ENCODE measurements at regions not wholly inside any gene's neighbourhood (a gene's known extent, or its start where the extent isn't known, plus 50 kb on each side); places are given as distances from the start of the nearest gene placed in this dataset.

GRCh38 chr20:39473536-39473935 is 511.4 kb downstream of the DHX35 start:
- no peak overlapping the region for H3K4me3 Mint-ChIP-seq
- H3K4me1 Mint-ChIP-seq = no peaks in the 10 kb centered on the region
- Histone ChIP-seq H3K4me1 (ENCODE audit: insufficient read depth) (no peaks in the 10 kb centered on the region), H3K79me2 (replicated peaks; ENCODE audit: insufficient read depth) (no peaks in the 10 kb centered on the region), H2AFZ (no peak overlapping the region), H3K9me2 (ENCODE audit: insufficient read depth) (peaks cover 12% of the 10 kb centered on the region), H4K20me1 (replicated peaks; ENCODE audit: insufficient read depth) (no peaks in the 10 kb centered on the region), H3K4me2 (no peak overlapping the region), H3K27ac (ENCODE audit: low read depth) (no peak overlapping the region), H3F3A (replicated peaks; ENCODE audit: low read depth) (no peaks in the 10 kb centered on the region), H3K4me3 (no peak overlapping the region), H3K36me3 (ENCODE audit: insufficient read depth) (no peaks in the 10 kb centered on the region), H3K27me3 (ENCODE audit: insufficient read depth) (no peaks in the 10 kb centered on the region)
- peaks cover 5% of the 10 kb centered on the region; the same call in 1 of the 3 replicates for H3K9me3 Mint-ChIP-seq
- no peaks in the 10 kb centered on the region for H3K36me3 Mint-ChIP-seq (ENCODE audit: low read depth)
- H3K27ac Mint-ChIP-seq = no peak overlapping the region
- no peak for DNase-seq (ENCODE audit: low spot score)
- TF ChIP-seq JUNB (IDR thresholded peaks at IDR 0.05; ENCODE audit: unreplicated experiment) (no peak), STAT1 (IDR thresholded peaks at IDR 0.05; ENCODE audit: unreplicated experiment) (no peak)
- no peak for ATAC-seq
- H3K27me3 Mint-ChIP-seq (ENCODE audit: insufficient read depth, low read depth, poor library complexity) = peaks cover 3% of the 10 kb centered on the region

GRCh38 chr20:39468703-39469102 is 506.6 kb downstream of the DHX35 start:
- Mint-ChIP-seq H3K4me1 (no peaks in the 10 kb centered on the region), H3K27ac (no peak overlapping the region), H3K27me3 (ENCODE audit: insufficient read depth, low read depth, poor library complexity) (no peaks in the 10 kb centered on the region), H3K36me3 (ENCODE audit: low read depth) (no peaks in the 10 kb centered on the region), H3K9me3 (peaks cover 5% of the 10 kb centered on the region; the same call in 1 of the 3 replicates), H3K4me3 (no peak overlapping the region)
- peak; percentile 88 for ATAC-seq
- no peaks in the 10 kb centered on the region for H3K36me3 ChIP-seq (ENCODE audit: insufficient read depth)
- no peaks in the 10 kb centered on the region for H3K4me1 ChIP-seq (ENCODE audit: insufficient read depth)
- TF ChIP-seq EZH2phosphoT487 (IDR thresholded peaks at IDR 0.05; ENCODE audit: unreplicated experiment) = no peak
- TF ChIP-seq ZNF114 (CRISPR knock-in tag; IDR thresholded peaks at IDR 0.05) = no peak
- no peak for TF ChIP-seq ZNF462 (CRISPR knock-in tag; IDR thresholded peaks at IDR 0.05)
- TF ChIP-seq EZH2 (IDR thresholded peaks at IDR 0.05; ENCODE audit: low read depth, unreplicated experiment) = no peak
- no peak for TF ChIP-seq REST (IDR thresholded peaks at IDR 0.05; ENCODE audit: unreplicated experiment)
- TF ChIP-seq ETS1 (IDR thresholded peaks at IDR 0.05) = no peak
- TF ChIP-seq POLR2AphosphoS5 (IDR thresholded peaks at IDR 0.05; ENCODE audit: low read depth) = no peak
- no peak overlapping the region for H3K4me3 ChIP-seq
- H3K4me2 ChIP-seq = no peak overlapping the region
- peak; percentile 44 for DNase-seq (ENCODE audit: low spot score)
- no peak overlapping the region for H3K27ac ChIP-seq (ENCODE audit: low read depth)
- H3K9me2 ChIP-seq (ENCODE audit: insufficient read depth) = peaks cover 8% of the 10 kb centered on the region
- H2AFZ ChIP-seq = peak overlapping the region; percentile 41; the same call in 1 of the 2 replicates
- H3F3A ChIP-seq (replicated peaks; ENCODE audit: low read depth) = no peaks in the 10 kb centered on the region
- H3K79me2 ChIP-seq (replicated peaks; ENCODE audit: insufficient read depth) = no peaks in the 10 kb centered on the region
- H4K20me1 ChIP-seq (replicated peaks; ENCODE audit: insufficient read depth) = no peaks in the 10 kb centered on the region
- no peaks in the 10 kb centered on the region for H3K27me3 ChIP-seq (ENCODE audit: insufficient read depth)
